ENCODE measurements at regions not wholly inside any gene's neighbourhood (a gene's known extent, or its start where the extent isn't known, plus 50 kb on each side); places are given as distances from the start of the nearest gene placed in this dataset.

- no peak for TF ChIP-seq CTCF (IDR thresholded peaks at IDR 0.05; ENCODE audit: insufficient read depth, low read depth, low read length, missing control alignments)
- DNase-seq (ENCODE audit: low read depth) = no peak
- H3K4me3 ChIP-seq (ENCODE audit: low read depth, low read length) = no peak overlapping the region
Measured at GRCh38 chr6:55666037-55666436, 87.0 kb upstream of the HMGCLL1 start.

GRCh38 chr6:55664591-55665587 is 85.9 kb upstream of the HMGCLL1 start:
- TF ChIP-seq CTCF (IDR thresholded peaks at IDR 0.05; ENCODE audit: insufficient read depth, low read depth, low read length, missing control alignments) = no peak
- DNase-seq (ENCODE audit: low read depth) = no peak
- H3K4me3 ChIP-seq (ENCODE audit: low read depth, low read length) = no peak overlapping the region

- no peak for DNase-seq (ENCODE audit: low read depth)
- no peak for TF ChIP-seq CTCF (IDR thresholded peaks at IDR 0.05; ENCODE audit: insufficient read depth, low read depth, low read length, missing control alignments)
Measured at GRCh38 chr6:55663914-55664313, 84.9 kb upstream of the HMGCLL1 start.

GRCh38 chr6:55659304-55659703 is 80.3 kb upstream of the HMGCLL1 start:
- TF ChIP-seq CTCF (IDR thresholded peaks at IDR 0.05; ENCODE audit: insufficient read depth, low read depth, low read length, missing control alignments) = no peak
- no peak overlapping the region for H3K4me3 ChIP-seq (ENCODE audit: low read depth, low read length)
- DNase-seq (ENCODE audit: low read depth) = no peak

More at GRCh38 chr6:55663914-55664313, 84.9 kb upstream of the HMGCLL1 start:
- H3K4me3 ChIP-seq (ENCODE audit: low read depth, low read length) = no peak overlapping the region

GRCh38 chr6:55654445-55654844 is 75.5 kb upstream of the HMGCLL1 start:
- H3K4me3 ChIP-seq (ENCODE audit: low read depth, low read length) = no peak overlapping the region
- TF ChIP-seq CTCF (IDR thresholded peaks at IDR 0.05; ENCODE audit: insufficient read depth, low read depth, low read length, missing control alignments) = no peak
- DNase-seq (ENCODE audit: low read depth) = no peak

GRCh38 chr6:55652429-55652828 is 73.4 kb upstream of the HMGCLL1 start:
- no peak overlapping the region for H3K4me3 ChIP-seq (ENCODE audit: low read depth, low read length)
- DNase-seq (ENCODE audit: low read depth) = peak; percentile 57
- TF ChIP-seq CTCF (IDR thresholded peaks at IDR 0.05; ENCODE audit: insufficient read depth, low read depth, low read length, missing control alignments) = no peak
